ENCODE measurements at regions not wholly inside any gene's neighbourhood (a gene's known extent, or its start where the extent isn't known, plus 50 kb on each side); places are given as distances from the start of the nearest gene placed in this dataset.

- TF ChIP-seq CTCF (IDR thresholded peaks at IDR 0.05) (no peak), POLR2A (IDR thresholded peaks at IDR 0.05) (no peak)
Measured at GRCh38 chr5:162377895-162378294, 310.3 kb downstream of the GABRG2 start.
